ENCODE measurements at regions not wholly inside any gene's neighbourhood (a gene's known extent, or its start where the extent isn't known, plus 50 kb on each side); places are given as distances from the start of the nearest gene placed in this dataset.

DNA sequence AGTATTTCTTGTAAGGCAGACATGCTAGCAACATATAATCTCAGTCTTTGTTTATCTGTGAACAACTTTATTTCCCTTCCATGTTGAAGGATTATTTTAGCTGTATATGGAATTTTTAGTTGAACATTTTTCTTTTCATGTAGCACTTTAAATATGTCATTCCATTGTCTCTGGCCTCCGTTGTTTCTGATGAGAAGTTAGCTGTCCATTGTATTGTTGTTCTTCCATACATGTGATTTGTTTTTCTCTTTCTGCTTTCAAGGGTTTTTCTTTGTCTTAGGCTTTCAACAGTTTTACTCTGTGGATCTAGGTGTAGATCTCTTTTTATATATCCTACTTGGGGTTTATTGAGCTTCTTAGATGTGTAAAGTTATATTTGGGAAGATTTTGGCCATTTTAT, 66.3 kb upstream of the COMTD1 start:
- TF ChIP-seq, protein P1, sequence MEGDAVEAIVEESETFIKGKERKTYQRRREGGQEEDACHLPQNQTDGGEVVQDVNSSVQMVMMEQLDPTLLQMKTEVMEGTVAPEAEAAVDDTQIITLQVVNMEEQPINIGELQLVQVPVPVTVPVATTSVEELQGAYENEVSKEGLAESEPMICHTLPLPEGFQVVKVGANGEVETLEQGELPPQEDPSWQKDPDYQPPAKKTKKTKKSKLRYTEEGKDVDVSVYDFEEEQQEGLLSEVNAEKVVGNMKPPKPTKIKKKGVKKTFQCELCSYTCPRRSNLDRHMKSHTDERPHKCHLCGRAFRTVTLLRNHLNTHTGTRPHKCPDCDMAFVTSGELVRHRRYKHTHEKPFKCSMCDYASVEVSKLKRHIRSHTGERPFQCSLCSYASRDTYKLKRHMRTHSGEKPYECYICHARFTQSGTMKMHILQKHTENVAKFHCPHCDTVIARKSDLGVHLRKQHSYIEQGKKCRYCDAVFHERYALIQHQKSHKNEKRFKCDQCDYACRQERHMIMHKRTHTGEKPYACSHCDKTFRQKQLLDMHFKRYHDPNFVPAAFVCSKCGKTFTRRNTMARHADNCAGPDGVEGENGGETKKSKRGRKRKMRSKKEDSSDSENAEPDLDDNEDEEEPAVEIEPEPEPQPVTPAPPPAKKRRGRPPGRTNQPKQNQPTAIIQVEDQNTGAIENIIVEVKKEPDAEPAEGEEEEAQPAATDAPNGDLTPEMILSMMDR (IDR thresholded peaks at IDR 0.05) = no peak
- TF ChIP-seq POLR2A (IDR thresholded peaks at IDR 0.05) = no peak
